Fibroblast of skin of scalp (primary cell): ENCODE measurements at regions not wholly inside any gene's neighbourhood (a gene's known extent, or its start where the extent isn't known, plus 50 kb on each side); places are given as distances from the start of the nearest gene placed in this dataset.

Experiments used
- DNase-seq: peaks from one replicate; pipeline ENCODE4 v3.0.0-alpha.2; 2013

DNA sequence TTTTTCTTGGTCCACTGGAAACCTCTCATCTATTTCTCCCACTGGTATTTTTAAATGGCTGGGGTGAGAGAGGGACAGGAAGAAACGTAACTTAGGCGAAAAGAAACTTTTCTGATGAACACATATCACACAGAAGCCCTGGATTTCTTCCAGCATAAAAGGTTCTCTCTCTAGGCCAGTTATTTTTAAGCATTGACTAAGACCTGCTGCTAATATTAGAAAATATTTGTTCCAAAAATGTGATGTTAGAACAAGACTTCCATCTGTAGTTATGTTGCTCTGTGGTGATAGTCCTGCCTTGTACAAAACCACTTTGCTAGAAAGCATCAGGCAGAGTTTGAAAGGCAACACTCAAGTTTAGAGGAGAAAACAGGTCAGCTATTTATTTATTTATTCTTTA lies 537.7 kb downstream of the MCTP2 start:
- no peak for DNase-seq

DNA sequence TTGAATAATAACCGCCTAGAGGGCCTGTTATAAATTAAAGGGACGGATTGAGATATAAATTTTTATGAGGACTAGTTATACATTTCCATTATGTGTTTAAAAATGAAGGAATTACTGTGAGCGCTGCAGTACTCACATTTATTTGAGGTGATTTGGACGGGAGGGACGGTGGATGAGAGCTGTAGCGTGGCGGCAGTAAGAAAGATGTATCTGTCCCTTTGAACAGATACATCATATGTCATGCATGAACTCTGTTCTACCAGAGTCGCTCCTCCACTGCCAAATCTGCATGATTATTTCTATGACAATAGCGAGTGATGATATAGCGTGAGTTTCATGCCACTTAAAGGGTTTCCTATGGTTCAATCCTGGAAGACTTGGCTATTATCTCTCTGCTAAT lies 538.8 kb downstream of the MCTP2 start:
- DNase-seq: no peak

DNA sequence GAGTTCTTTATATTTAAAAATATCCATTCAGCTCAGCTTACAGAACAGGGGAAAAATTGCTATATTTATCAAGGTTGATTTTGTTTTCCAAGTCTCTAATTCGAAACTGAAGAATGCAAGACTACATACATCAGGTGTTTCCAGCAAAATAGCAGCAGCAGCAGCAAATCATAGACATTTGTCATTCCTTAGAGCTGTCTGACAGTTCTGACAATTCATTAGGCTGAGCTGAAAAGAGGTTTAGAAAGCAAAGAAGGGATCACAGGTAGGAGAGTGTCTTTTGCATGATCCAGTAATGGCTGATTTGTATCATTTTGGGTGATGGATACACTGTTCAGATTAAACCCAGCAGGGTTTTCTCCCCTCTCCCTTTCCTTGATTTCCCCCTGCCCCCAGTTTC lies 545.7 kb downstream of the MCTP2 start:
- DNase-seq: no peak

DNA sequence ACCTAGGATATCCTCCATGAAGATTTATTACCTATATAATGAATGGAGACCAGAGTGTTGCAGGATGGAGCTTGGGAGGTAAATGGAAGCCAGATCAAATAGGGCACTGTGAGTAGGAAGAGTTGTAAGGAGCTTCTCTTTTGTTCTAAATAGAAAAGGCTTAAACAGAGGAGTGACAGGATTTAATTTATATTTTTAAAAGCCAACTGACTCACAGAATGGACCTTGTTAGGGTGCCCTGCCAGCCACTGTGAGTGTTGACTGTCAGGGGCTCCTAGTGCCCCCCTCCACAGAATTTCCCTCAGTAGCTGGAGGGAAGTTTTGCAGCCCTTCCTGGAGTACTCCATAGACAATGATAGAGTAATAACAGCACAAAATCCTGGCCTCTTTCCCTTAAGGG lies 547.5 kb downstream of the MCTP2 start:
- no peak for DNase-seq

DNA sequence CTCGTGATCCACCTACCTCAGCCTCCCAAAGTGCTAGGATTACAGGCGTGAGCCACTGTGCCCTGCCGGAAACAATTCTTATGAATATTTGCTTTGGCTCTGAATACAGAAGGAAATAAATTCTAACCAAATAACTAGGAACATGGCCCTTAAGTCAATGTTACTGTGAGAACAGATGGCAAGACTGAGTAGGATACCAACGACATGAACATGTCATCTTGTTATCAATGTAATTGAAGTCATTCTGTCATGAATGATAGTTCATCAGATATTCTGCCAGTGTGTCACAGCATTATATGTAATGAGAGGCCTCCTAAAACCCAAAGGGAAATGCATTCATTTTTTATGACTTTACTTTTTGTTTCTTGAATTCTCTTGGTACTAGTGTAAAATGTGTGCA lies 548.8 kb downstream of the MCTP2 start:
- no peak for DNase-seq

DNA sequence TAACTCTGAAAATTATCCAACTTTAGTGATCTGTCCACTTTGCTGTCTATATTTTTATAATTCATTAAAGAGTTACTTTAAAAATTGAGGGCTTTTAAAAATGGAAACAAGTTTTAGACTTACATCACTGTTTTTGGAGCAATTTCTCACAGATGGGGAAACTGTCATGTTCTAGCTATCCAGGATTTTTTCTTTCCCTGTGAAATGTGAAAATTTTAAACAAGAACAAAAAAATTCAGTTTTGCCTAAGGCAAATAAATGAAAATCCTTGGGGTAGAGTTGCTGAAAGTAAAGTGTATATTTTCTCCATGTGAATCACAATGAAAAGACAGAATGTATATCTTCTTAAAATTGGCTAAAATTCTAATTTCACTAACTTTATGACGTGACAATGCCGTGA lies 553.7 kb downstream of the MCTP2 start:
- no peak for DNase-seq

DNA sequence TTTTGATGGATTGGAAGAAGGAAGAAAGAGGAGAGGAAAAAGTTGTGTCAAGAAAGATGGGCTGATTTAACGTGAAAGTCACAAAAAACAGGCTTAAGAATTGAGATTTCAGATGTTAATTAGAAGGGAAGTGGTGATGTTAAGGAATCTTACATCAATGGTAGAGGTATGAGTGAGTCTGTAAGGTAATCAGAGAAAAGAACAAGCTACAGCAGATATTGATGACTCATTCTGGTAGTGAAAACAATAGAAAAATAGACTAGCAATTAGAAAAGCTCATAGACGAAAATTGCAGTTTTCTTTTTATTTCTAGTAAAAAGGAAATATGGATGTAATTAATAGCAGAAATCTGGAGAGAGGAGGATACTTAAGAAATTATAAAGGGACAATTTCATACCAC lies 559.6 kb downstream of the MCTP2 start:
- no peak for DNase-seq

DNA sequence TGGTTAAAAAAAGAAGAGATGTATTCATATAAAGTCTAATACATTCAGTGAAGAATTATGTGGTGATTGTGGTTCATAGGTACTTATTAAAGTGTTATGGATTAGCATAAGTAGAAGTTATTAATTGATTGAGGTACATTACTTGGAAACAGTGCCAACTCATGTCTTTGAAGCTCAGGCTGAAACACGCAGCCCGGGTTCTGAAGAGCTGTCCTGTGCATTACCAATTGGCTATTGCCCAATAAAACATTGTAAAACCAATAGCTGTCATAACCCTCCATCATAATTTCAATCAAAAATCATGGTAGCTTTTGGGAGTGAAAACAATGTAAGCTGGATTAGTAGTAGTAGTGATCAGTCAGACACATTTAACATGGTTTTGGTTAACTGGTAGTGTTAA lies 560.1 kb downstream of the MCTP2 start:
- no peak for DNase-seq

DNA sequence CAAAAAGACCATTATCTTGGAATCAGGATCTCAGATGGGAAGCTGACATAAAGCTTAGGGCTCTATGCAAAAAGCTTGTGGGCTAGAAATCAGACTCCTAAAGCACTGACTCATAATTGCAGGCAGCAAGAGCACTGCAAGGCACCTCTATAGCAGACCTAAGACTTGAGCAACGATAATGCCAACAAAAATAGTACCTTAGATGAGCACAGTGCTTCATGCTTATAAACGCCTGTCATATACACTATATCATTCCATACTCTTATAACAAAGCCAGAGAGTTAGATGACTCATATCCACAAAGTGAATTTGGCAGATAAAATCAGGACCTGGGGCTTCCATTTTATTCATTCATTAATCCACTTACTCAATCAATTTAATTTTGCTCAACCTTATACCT lies 560.8 kb downstream of the MCTP2 start:
- peak; percentile 1 for DNase-seq

DNA sequence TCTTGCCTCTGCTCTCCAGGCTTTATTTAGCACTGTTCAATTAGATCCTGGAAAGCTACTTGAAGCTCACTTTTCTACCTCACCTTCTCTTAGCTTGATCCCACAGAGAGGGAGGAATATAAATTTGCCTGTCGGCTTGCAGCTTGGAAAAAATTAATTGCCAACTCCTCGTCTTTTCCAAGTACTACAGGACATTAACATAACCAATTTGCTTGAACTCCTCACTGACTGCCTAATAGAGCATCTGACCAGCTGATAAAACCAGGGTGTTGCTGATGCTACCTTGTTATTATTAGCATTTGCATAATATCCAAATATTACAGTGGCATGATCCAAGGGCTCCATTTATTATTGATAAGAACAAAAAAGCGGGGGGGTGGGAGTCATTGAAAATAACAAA lies 561.8 kb downstream of the MCTP2 start:
- no peak for DNase-seq

DNA sequence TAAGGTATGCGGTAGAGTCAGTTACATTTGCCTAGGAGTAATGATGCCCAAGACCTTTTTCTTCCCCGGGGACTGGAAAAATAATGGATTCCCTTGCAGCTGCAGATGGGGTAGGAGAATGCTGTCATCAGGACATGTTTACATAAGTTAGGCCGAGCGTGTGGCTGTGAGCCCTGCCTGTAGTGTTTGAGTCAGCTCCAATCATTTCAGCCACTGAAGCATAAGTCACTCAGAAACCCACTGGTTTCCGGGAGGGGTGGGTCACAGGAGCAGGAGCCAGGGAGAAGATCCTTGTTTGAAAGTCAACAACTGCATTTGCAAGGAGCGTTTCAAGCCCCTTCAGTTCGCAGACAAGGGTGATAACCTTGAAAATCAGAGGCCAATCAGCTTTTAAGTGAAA lies 562.3 kb downstream of the MCTP2 start:
- no peak for DNase-seq

DNA sequence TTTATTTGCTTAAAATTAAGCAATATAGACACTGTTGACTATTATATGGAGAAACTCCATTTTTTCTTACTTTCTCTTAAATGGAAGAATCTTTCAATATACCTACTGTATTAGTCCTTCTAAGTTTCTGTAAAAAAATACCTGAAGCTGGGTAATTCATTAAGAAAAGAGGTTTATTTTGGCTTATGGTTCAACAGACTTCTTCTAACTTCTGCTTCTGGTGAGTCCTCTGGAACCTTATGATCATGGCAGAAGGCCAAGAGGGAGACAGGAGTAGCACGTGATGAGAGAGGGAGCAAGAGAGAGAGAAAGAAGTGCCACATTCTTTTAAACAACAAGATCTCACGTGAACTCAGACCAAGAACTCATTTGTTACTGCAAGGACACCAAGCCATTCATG lies 573.3 kb downstream of the MCTP2 start:
- no peak for DNase-seq

DNA sequence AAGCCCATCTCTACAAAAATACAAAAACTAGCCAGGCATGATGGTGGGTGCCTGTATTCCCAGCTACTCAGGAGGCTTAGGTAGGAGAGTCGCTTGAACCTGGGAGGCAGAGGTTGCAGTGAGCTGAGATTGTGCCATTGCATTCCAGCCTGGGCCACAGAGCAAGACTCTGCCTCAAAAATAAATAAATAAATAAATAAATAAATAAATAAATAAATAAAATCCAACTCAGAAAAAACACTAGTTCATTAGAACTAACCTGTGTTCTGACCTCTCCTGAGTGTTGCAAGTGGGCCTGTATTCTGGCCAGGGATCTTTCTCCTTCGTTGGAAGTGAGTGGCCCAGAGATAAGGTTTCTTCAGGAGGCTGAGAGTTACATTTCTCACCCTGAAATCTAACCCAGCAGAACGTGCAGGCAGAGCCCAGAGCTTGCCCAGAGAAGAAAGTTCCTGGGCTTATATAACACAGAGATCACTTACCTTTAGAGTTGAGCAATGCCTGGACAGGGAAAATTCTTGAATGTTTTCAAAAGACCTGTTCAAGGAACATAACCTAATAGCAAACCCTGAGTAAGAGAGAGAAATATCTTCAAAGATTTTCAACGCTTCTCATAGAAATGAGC lies 583.9 kb downstream of the MCTP2 start:
- DNase-seq: no peak

DNA sequence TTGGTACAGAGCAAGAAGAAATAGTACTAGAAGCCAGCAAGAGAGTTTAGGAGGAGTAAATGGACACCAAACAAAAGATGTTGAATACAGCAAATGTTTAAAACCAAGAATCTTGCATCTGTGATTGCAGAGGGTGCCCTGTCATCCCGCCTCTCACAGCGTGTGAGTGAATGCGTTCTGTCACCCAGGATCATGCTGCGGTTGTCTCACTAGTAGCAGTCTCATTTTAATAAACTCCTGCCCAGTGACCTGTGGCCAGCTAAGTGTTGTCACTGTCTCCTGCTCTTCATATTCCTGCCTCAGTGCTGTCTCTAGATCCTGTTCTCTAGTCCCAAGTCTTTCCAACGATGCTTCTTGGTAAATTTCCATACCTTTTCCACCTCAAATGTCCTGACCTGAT lies 584.6 kb downstream of the MCTP2 start:
- no peak for DNase-seq

DNA sequence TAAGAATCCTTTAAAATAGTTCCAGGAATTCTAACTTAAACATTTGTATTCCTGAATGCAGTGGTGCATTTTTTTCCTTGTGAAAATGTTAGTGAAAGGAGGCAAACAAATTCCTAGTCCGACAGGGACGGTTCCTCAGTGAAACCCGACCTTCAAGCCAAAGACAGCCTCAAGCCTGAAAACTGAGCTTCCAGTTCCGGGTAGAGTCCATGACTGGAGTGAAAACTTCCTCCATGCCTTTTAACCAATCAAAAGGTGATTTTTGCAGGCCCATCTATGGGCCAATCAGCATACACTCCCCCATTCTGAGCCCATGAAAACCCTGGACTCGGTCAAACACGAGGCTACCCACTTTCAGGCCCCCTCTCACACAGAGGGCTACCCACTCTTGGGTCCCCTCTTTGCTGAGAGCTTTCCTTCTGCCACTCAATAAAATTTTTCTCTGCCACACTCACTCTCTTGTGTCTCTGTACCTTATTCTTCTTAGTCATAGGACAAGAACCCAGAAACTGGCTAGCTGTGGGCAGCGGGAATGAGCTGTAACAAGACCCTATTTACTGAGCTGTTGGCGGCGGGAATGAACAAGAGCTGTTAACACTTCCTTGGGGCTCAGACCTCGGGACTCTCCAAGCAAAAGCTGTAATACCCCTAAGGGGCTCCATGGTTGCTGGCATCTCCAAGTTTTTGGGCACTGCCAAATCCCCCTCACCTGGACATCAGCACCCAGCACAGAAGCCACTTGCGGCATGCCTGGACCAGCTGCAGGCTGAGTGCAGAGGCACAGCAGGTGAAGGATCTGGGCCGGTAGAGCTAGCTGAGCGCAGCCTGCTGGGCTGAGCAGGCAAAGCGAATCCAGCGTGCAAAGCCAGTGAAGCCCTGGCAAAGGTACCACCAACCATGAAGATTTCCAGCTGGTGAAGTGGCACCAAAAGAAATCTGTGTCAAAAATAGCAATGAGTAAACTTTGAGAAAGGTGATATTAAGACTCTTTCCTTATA lies 598.8 kb downstream of the MCTP2 start:
- DNase-seq: no peak

DNA sequence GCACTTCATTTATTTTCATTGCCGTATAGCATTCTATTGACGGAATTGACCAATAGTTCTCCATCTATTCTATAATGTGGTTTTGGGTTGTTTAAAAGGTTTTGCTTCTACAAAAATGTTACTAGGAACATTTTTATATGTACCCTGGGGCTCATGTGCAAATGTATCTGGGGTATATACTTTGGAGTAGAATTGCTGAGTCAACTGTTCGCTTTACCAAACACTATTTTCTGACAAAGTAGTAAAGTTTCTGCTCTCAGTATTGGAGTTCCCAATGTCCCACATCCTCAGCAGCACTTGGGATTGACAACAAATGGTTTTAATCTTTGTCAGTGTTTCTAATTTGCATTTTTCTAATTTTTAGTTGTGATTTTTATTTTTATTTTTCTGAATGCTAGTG lies 602.6 kb downstream of the MCTP2 start:
- DNase-seq: no peak

DNA sequence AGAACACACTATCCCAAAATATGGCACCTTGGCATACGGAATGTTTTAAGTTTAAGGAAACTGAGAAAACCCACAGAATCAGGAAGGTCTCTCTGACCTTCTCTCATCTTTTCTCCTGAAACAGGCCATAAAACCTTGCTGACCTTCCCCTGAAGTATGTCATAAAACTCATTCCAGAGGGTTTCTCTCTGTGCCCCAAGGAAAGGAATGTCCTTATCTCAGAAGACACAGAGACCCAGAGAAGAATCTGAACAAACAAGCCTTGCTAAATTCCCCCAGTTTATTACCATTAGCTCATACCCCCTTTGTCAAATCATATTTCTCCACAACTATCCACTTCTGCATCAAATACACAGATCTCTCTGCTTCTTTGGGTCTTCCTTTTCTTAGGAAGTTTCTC lies 603.1 kb downstream of the MCTP2 start:
- no peak for DNase-seq

DNA sequence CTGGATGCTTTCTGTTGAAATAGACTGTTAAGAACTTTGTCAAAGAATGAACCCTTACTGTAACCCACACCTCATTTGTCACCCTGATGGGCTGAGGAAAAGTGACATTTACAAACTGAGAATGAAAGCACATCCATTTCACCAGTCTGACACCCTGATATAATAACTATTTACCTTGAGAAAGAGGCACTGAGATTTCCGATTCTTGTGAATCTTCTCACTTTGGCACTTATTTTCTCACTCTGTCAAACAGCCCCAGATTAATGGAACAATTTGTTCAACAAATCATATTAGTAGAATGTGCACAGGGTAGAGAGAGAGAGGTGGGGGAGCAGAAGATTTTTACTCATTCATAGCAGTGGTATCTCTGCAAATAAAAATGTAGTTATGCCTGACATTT lies 606.9 kb downstream of the MCTP2 start:
- DNase-seq: no peak

DNA sequence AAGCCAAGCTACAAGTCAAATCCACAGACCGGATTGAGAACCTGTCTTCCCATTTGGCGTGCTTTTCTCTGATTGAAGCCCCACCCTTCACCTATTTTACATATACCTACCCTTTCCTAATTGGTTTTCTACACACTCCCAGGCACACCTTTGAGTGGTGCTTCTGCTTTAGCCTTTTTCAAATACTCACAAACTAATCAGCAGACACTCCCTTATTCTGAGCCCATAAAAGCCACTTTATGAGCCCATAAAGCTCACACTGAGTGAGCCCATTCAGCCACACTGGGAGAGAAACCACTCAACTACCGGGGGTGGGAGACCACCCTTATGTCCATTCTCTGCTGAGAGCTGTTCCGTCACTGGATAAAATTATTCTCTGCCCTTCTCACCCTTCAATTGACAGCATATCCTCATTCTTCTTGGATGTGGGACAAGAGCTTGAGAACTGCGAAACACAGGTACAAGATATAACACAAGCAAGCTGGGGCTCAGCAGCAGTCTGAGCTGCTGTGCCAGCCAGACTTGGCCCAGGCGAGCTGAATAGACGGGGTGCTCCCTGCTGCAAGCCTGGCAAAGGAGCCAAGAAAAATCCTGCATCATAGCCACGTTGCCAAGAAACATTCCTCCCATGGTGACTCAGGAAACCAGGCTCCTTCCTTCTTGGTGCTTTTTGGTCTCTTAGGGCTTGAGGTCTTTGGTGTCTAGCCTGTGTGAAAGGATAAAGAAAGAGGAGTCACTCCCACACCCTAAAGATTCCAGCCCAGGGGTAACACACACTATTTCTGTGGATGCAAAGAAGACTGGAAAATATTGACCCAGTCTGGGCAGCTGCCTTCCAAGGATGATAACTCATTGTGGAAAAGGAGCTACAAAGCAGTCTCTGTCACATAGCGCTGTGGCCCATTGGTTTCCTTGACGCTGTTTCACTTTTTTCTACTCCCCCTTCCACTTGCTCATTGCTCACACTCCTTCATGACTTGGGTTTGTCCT lies 609.7 kb downstream of the MCTP2 start:
- DNase-seq: peak; percentile 54

DNA sequence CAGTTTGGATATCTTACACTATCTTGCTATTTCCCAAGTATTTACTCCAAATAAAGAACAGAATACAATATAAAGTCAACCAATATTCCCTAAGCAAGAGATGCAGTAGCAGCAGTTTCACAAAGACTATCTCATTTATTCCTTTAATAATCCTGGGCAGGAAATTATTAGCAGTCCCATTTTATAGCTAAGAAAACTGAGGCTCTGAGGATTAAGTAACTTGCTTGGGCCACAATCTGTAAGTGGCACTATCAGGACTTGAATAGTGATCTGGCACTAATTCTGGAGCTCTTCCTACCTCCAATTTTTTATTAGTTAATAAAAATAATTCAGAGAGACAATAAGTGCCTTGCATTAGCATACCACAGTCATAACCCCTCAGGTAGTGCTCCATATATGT lies 611.7 kb downstream of the MCTP2 start:
- DNase-seq: no peak

DNA sequence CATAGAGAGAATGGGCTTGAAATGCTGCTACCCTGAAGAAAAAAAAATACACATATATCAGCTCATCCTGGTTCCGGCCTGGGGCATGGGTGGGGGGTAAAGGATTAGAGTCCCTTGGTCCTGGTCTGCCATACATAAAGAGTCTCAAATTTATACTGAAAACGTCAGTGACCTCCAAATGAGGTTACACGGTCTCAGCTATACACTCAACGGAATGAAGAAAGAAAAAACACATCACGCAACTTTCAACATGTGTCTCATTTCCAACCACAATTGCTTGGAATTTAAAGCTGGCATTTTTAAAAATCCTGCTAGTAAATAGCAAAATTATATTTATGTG lies 612.8 kb downstream of the MCTP2 start:
- peak; percentile 17 for DNase-seq

DNA sequence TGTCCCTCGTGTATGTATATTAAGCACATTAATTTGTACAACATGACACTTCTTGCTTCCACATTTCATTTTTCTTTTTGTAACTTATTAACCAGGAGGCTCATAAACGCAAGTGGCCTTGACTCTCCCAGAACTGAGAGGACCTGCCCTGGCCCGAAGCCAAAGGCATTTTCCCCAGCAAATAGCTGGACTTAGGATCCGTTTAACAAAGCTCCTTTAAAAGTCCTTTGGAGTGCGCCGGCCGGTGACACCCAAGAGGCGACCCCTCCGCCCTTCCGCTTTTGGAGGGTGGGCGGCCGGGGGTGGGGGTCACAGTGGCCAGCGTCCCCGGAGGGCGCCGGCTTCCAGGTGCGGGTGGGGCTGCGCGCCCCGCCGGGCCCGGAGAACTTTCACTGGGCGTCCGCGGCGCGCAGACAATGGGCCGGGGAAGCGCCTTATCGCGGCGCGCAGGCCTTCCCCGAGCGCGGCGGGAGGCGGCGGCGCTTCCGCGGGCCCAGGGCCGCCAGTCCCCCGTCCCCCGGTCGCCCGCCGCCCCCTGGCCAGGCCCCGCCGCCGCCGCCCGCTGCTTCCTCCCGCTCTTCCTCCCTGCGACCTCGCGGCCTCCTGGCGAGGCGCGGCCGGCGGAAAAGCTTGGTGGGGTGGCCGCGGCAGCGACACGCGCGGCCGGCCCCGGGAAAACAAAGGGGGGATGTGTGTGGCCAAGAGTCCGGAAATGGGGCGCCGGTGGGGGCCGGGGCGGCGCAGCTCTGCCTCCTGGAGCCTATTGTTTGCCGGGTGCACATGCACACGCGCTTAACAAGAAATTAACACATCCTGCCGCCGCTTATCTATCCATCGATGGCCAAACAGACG lies 613.4 kb downstream of the MCTP2 start:
- DNase-seq: peak; percentile 27
